ENCODE measurements at regions not wholly inside any gene's neighbourhood (a gene's known extent, or its start where the extent isn't known, plus 50 kb on each side); places are given as distances from the start of the nearest gene placed in this dataset.

DNA sequence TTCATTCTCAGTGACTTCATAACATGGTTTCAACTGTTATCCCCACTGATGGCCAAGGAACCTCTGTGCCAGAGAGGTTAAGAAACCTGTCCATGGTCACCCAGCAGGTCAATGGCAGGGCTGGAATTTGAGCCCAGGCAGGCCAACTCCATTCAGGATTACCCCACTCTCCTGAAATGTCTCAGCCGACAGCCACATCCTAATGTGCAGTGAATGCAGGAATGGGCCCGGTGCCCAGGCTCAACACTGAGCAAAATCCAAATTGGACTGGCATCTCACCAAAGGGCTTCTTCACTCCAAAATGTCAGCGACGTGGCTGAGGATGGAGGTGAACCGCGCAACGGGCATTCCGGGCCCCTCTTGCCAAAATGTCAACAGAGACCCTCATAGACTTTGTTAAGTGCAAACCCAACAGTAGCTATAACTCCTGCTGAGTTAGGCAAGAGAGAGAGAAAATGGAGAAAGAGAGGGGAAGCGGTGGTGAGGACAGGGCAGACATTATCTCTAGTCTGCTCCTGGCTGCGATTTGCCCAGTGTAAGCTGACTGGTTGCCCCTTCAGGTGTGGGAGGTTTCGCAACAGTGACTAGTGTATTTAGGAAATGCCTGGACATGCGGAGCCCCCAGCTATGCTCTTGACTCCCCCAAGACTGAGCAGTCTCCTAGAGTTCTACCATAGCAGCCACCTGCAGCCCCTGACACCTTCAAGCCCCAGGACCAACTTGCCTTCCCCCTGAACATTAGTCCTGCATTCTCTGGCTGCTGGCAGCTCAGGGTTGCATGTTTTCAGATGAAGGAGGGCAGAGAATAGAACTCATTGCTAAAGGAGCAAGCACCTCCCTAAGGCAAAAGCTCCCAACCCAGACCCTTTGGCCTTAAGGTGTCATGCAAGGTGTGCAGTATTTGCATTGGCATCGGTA, 167.7 kb downstream of the ANAPC1 start:
- no peaks in the 10 kb centered on the region for H3K79me2 ChIP-seq (ENCODE audit: insufficient read depth, low read length)
- H3K4ac ChIP-seq (ENCODE audit: low read depth, low read length) = no peak overlapping the region
- no peak overlapping the region for H3K27ac ChIP-seq (ENCODE audit: insufficient read length, low read depth, low read length)
- Mint-ChIP-seq H3K4me1 (peaks cover 9 to 16% of the 10 kb centered on the region in 2 experiments), H3K36me3 (ENCODE audit: insufficient read depth in 1 of 3, low read depth in 3 of 3) (peaks cover 6 to 15% (median 7%) of the 10 kb centered on the region in 3 experiments; a peak in 6 of 7 replicates), H3K4me3 (no peak overlapping the region), H3K27ac (no peak overlapping the region), H3K27me3 (ENCODE audit: low read depth) (no peaks in the 10 kb centered on the region; the same call in none of the 2 replicates), H3K9me3 (peaks cover 11 to 14% of the 10 kb centered on the region in 2 experiments; a peak in 4 of 5 replicates)
- H3K79me1 ChIP-seq (ENCODE audit: insufficient read depth, low read depth, low read length, poor library complexity, severe bottlenecking) = no peaks in the 10 kb centered on the region
- no peak overlapping the region for H4K5ac ChIP-seq (ENCODE audit: insufficient read length, low read depth, low read length)
- no peak overlapping the region for H3K4me2 ChIP-seq (ENCODE audit: insufficient read depth, insufficient read length, low read length)
- H3K9me3 ChIP-seq (ENCODE audit: control insufficient read depth, low read depth, low read length) = no peaks in the 10 kb centered on the region
- no peaks in the 10 kb centered on the region for H3K23me2 ChIP-seq (ENCODE audit: insufficient read length, low read depth, low read length, poor library complexity, severe bottlenecking)
- H3K23ac ChIP-seq (ENCODE audit: insufficient read length, low read depth, low read length) = no peak overlapping the region
- no peaks in the 10 kb centered on the region for H3K27me3 ChIP-seq (ENCODE audit: insufficient read depth, low read length)
- no peak overlapping the region for H3K9ac ChIP-seq (ENCODE audit: extremely low read depth, insufficient read length, low read length)
- no peak overlapping the region for H2BK5ac ChIP-seq (ENCODE audit: insufficient read length, low read length)
- no peak for DNase-seq
- no peak overlapping the region for H4K8ac ChIP-seq (replicated peaks; ENCODE audit: insufficient read length, low read depth, low read length)
- H2BK120ac ChIP-seq (ENCODE audit: low read depth, low read length, poor library complexity, severe bottlenecking) = no peak overlapping the region
- no peak overlapping the region for H3K14ac ChIP-seq (ENCODE audit: insufficient read depth, low read length)
- H2AK5ac ChIP-seq (ENCODE audit: insufficient read length, low read length) = no peak overlapping the region
- no peak overlapping the region for H3T11ph ChIP-seq (ENCODE audit: low read length)
- no peak overlapping the region for H3K56ac ChIP-seq (ENCODE audit: insufficient read length, low read depth, low read length)
- H4K20me1 ChIP-seq (ENCODE audit: control insufficient read depth, insufficient read depth, insufficient read length) = peaks cover 5% of the 10 kb centered on the region
- no peak overlapping the region for H2BK12ac ChIP-seq (ENCODE audit: insufficient read length, low read depth, low read length)
- H3K4me1 ChIP-seq (ENCODE audit: insufficient read depth, low read length) = peaks cover 2% of the 10 kb centered on the region; the same call in 1 of the 2 replicates
- WGBS (ENCODE audit: extremely low coverage, insufficient read length, low lambda C conversion rate) = no CpG with 5 or more reads among the region's 13 CpGs
- TF ChIP-seq, protein P1, sequence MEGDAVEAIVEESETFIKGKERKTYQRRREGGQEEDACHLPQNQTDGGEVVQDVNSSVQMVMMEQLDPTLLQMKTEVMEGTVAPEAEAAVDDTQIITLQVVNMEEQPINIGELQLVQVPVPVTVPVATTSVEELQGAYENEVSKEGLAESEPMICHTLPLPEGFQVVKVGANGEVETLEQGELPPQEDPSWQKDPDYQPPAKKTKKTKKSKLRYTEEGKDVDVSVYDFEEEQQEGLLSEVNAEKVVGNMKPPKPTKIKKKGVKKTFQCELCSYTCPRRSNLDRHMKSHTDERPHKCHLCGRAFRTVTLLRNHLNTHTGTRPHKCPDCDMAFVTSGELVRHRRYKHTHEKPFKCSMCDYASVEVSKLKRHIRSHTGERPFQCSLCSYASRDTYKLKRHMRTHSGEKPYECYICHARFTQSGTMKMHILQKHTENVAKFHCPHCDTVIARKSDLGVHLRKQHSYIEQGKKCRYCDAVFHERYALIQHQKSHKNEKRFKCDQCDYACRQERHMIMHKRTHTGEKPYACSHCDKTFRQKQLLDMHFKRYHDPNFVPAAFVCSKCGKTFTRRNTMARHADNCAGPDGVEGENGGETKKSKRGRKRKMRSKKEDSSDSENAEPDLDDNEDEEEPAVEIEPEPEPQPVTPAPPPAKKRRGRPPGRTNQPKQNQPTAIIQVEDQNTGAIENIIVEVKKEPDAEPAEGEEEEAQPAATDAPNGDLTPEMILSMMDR (conservative IDR thresholded peaks at IDR 0.05) = no peak
- no peak overlapping the region for H2BK20ac ChIP-seq (ENCODE audit: low read depth, low read length, poor library complexity, severe bottlenecking)
- no peak overlapping the region for H2AFZ ChIP-seq (ENCODE audit: low read length)
- no peak overlapping the region for H4K91ac ChIP-seq (ENCODE audit: insufficient read length, low read depth, low read length)
- H2BK15ac ChIP-seq (ENCODE audit: low read depth, low read length) = no peak overlapping the region
- H3K18ac ChIP-seq (ENCODE audit: insufficient read length, low read depth, low read length) = no peak overlapping the region

All from H9 (cell line).